LoVo (cell line): ENCODE measurements at regions not wholly inside any gene's neighbourhood (a gene's known extent, or its start where the extent isn't known, plus 50 kb on each side); places are given as distances from the start of the nearest gene placed in this dataset.

ENCODE experiments used
- DNase-seq: peaks from one replicate; pipeline ENCODE4 v3.0.0-alpha.2; 2016; ENCODE audit warnings: low spot score

- no peak for DNase-seq
Observed at GRCh38 chr2:198701481-198701880, 756.3 kb downstream of the SATB2 start.

GRCh38 chr2:198700319-198700718 lies 757.4 kb downstream of the SATB2 start:
- no peak for DNase-seq

GRCh38 chr2:198698230-198698629 lies 759.5 kb downstream of the SATB2 start:
- DNase-seq: no peak

- DNase-seq: no peak
Observed at GRCh38 chr2:198697794-198698193, 759.9 kb downstream of the SATB2 start.

GRCh38 chr2:198697218-198697617 lies 760.5 kb downstream of the SATB2 start:
- DNase-seq: peak; percentile 76

- peak; percentile 69 for DNase-seq
Observed at GRCh38 chr2:198695879-198696278, 761.9 kb downstream of the SATB2 start.

GRCh38 chr2:198692907-198693510 lies 764.7 kb downstream of the SATB2 start:
- no peak for DNase-seq

GRCh38 chr2:198691236-198691635 lies 766.5 kb downstream of the SATB2 start:
- no peak for DNase-seq

GRCh38 chr2:198664321-198664720 lies 793.4 kb downstream of the SATB2 start:
- DNase-seq: no peak

GRCh38 chr2:198662905-198663304 lies 794.8 kb downstream of the SATB2 start:
- no peak for DNase-seq

GRCh38 chr2:198660501-198660900 lies 797.2 kb downstream of the SATB2 start:
- no peak for DNase-seq

GRCh38 chr2:198659096-198659870 lies 798.5 kb downstream of the SATB2 start:
- peak; percentile 51 for DNase-seq

- peak; percentile 40 for DNase-seq
Observed at GRCh38 chr2:198657512-198658121, 800.1 kb downstream of the SATB2 start.

- no peak for DNase-seq
Observed at GRCh38 chr2:198656869-198657268, 800.9 kb downstream of the SATB2 start.

GRCh38 chr2:198654646-198655045 lies 803.1 kb downstream of the SATB2 start:
- no peak for DNase-seq

- no peak for DNase-seq
Observed at GRCh38 chr2:198653311-198653710, 804.4 kb downstream of the SATB2 start.

- DNase-seq: no peak
Observed at GRCh38 chr2:198652461-198652860, 805.3 kb downstream of the SATB2 start.

GRCh38 chr2:198645816-198646215 lies 811.9 kb downstream of the SATB2 start:
- DNase-seq: no peak

- no peak for DNase-seq
Observed at GRCh38 chr2:198641161-198641560, 816.6 kb downstream of the SATB2 start.

GRCh38 chr2:198640463-198640862 lies 817.3 kb downstream of the SATB2 start:
- no peak for DNase-seq

GRCh38 chr2:198639580-198639979 lies 818.2 kb downstream of the SATB2 start:
- DNase-seq: no peak

- no peak for DNase-seq
Observed at GRCh38 chr2:198638577-198638976, 819.2 kb downstream of the SATB2 start.

- no peak for DNase-seq
Observed at GRCh38 chr2:198630384-198630783, 826.0 kb downstream of the PLCL1 start.
